Thyroid gland (tissue), 4 donors: ENCODE measurements at regions not wholly inside any gene's neighbourhood (a gene's known extent, or its start where the extent isn't known, plus 50 kb on each side); places are given as distances from the start of the nearest gene placed in this dataset.

ENCODE experiments used
- POLR2A ChIP-seq, 2 donors: fragments of 450-650 bp; IDR thresholded peaks; one replicate each; pipeline ENCODE4 v1.6.1; 2017; ENCODE audit warnings: antibody characterized with exemption in 2 of 2, mild to moderate bottlenecking in 2 of 2, moderate library complexity in 1 of 2
- TF ChIP-seq, protein P1 (sequence below), 6 experiments: fragments of 200-600 bp in 3 of 6; fragments of 450-650 bp in 3 of 6; sonication (generic) in 3 of 6; IDR thresholded peaks; one replicate each; pipeline ENCODE4 v1.5.1; 2016 to 2019; ENCODE audit warnings: antibody characterized with exemption in 6 of 6, mild to moderate bottlenecking in 2 of 6, inconsistent platforms in 1 of 6, moderate library complexity in 1 of 6

DNA sequence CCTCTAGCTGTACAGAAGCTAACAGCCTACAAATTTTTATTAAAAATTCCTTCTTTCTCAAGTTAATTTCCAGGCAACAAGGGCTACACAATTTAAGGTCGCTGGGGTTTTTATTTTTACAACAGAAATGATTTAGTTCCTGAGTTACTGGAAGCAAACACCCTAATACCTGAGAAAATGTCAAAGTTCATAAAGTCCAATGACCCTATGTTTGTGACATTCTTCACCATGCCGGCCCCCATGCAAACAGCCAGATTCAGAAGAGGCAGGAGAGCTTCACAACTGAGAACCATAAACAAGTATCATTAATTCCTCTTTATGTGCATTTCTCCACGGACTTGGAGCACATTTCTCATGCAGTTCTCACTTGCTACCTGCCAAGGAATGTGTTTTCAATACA, 236.2 kb upstream of the EGLN3 start:
- TF ChIP-seq, protein P1, sequence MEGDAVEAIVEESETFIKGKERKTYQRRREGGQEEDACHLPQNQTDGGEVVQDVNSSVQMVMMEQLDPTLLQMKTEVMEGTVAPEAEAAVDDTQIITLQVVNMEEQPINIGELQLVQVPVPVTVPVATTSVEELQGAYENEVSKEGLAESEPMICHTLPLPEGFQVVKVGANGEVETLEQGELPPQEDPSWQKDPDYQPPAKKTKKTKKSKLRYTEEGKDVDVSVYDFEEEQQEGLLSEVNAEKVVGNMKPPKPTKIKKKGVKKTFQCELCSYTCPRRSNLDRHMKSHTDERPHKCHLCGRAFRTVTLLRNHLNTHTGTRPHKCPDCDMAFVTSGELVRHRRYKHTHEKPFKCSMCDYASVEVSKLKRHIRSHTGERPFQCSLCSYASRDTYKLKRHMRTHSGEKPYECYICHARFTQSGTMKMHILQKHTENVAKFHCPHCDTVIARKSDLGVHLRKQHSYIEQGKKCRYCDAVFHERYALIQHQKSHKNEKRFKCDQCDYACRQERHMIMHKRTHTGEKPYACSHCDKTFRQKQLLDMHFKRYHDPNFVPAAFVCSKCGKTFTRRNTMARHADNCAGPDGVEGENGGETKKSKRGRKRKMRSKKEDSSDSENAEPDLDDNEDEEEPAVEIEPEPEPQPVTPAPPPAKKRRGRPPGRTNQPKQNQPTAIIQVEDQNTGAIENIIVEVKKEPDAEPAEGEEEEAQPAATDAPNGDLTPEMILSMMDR (IDR thresholded peaks at IDR 0.05), result no peak
- TF ChIP-seq POLR2A (IDR thresholded peaks at IDR 0.05), result no peak
